ENCODE measurements at regions not wholly inside any gene's neighbourhood (a gene's known extent, or its start where the extent isn't known, plus 50 kb on each side); places are given as distances from the start of the nearest gene placed in this dataset.

DNA sequence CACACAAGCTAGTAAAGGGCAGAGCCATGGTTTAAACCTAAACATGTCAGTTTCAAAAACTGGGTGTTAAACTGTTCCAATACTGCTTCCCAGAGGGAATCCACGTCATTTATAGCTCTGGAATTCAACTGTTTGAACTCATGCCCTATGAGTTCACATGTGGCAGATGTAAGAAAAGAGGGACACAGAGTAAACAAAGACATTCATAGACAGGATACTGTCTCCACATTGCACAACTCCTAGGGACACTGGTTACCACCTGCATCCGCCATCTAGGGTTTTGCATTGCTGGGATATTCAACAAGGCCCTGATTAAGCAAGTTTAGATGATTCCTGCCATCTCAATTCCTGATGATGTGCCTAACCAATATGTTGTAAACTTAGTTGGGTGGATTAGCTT is 134.1 kb upstream of the COL8A1 start:
- intact Hi-C loops (cut with micrococcal nuclease; ENCODE audit: unreplicated experiment): no loop called here
- ChIA-PET CTCF (no interaction called here), POLR2A (ENCODE audit: low non-redundant PET) (no interaction called here)
- no peak for TF ChIP-seq EZH2 (IDR thresholded peaks at IDR 0.05; ENCODE audit: borderline replicate concordance, low read depth, low read length, poor library complexity, severe bottlenecking)
- TF ChIP-seq, protein P1, sequence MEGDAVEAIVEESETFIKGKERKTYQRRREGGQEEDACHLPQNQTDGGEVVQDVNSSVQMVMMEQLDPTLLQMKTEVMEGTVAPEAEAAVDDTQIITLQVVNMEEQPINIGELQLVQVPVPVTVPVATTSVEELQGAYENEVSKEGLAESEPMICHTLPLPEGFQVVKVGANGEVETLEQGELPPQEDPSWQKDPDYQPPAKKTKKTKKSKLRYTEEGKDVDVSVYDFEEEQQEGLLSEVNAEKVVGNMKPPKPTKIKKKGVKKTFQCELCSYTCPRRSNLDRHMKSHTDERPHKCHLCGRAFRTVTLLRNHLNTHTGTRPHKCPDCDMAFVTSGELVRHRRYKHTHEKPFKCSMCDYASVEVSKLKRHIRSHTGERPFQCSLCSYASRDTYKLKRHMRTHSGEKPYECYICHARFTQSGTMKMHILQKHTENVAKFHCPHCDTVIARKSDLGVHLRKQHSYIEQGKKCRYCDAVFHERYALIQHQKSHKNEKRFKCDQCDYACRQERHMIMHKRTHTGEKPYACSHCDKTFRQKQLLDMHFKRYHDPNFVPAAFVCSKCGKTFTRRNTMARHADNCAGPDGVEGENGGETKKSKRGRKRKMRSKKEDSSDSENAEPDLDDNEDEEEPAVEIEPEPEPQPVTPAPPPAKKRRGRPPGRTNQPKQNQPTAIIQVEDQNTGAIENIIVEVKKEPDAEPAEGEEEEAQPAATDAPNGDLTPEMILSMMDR (conservative IDR thresholded peaks at IDR 0.05; ENCODE audit: low read depth, low read length): no peak
- H3K27me3 ChIP-seq (replicated peaks; ENCODE audit: insufficient read depth, low read depth, low read length, poor library complexity): no peaks in the 10 kb centered on the region
- no peaks in the 10 kb centered on the region for H3K9me3 ChIP-seq (ENCODE audit: low read depth, low read length, poor library complexity, severe bottlenecking)
- DNase-seq (ENCODE audit: low spot score): no peak
- H3K4me3 ChIP-seq (ENCODE audit: low read depth, low read length, poor library complexity, severe bottlenecking): no peak overlapping the region
- peaks cover 14% of the 10 kb centered on the region for H3K4me1 ChIP-seq (ENCODE audit: insufficient read depth, low read length, poor library complexity, severe bottlenecking)
- no peak overlapping the region for H3K27ac ChIP-seq (ENCODE audit: low read depth, low read length, poor library complexity, severe bottlenecking)
- BruUV-seq (replicated peaks): no TSS peak
- no peaks in the 10 kb centered on the region for H3K36me3 ChIP-seq (ENCODE audit: insufficient read depth, low read length, poor library complexity, severe bottlenecking)

DNA sequence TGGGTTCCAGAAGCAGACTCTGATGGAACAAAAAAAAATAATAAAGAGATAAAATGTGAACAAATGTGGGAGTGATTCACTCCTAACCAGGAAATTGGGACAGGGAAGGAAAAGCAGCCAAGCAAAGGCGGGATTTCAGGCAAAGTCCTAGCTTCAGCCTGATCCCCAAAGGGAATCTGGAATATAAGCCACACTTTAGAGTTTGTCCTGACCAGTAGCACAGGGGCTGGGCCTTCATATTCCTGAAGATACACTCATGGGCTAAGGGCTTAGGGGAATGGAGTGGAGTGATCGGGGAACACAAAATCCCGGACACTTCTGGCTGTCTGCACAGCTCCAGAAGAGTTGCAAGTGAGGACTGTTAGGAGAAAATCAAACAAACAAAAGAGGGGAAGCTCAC is 135.0 kb upstream of the COL8A1 start:
- H3K27me3 ChIP-seq (replicated peaks; ENCODE audit: insufficient read depth, low read depth, low read length, poor library complexity): no peaks in the 10 kb centered on the region
- no peak overlapping the region for H3K4me3 ChIP-seq (ENCODE audit: low read depth, low read length, poor library complexity, severe bottlenecking)
- peaks cover 14% of the 10 kb centered on the region for H3K4me1 ChIP-seq (ENCODE audit: insufficient read depth, low read length, poor library complexity, severe bottlenecking)
- H3K36me3 ChIP-seq (ENCODE audit: insufficient read depth, low read length, poor library complexity, severe bottlenecking): no peaks in the 10 kb centered on the region
- CTCF ChIA-PET: interaction anchor here (1.2 kb wide), 1 partner anchor 250 kb away, joined by 4 read pairs; no protein-coding TSS in a partner anchor
- BruUV-seq (replicated peaks): no TSS peak
- no peaks in the 10 kb centered on the region for H3K9me3 ChIP-seq (ENCODE audit: low read depth, low read length, poor library complexity, severe bottlenecking)
- no peak for TF ChIP-seq EZH2 (IDR thresholded peaks at IDR 0.05; ENCODE audit: borderline replicate concordance, low read depth, low read length, poor library complexity, severe bottlenecking)
- intact Hi-C loops (cut with micrococcal nuclease; ENCODE audit: unreplicated experiment): no loop called here
- POLR2A ChIA-PET (ENCODE audit: low non-redundant PET): no interaction called here
- H3K27ac ChIP-seq (ENCODE audit: low read depth, low read length, poor library complexity, severe bottlenecking): no peak overlapping the region
- no peak for DNase-seq (ENCODE audit: low spot score)

DNA sequence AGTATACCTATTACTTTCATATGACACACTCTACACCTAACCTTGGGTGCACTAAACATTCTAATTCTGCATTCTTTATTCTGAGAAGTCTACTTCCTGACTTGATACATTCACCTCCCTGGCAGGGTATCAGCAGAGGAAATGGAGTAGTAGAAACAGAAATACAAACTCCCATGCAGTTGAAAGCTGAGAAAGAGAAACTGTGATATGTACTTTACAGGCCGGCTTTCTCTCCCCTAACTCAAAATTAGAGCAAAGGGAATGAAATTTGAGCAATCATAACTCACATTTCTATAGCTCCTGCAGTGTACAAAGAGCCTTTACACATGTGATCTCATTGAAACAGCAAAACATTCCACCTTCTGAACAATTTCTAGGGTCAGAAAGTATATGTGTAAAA is 135.5 kb upstream of the COL8A1 start:
- Histone ChIP-seq H3K27me3 (replicated peaks; ENCODE audit: insufficient read depth, low read depth, low read length, poor library complexity) (no peaks in the 10 kb centered on the region), H3K4me3 (ENCODE audit: low read depth, low read length, poor library complexity, severe bottlenecking) (no peak overlapping the region), H3K36me3 (ENCODE audit: insufficient read depth, low read length, poor library complexity, severe bottlenecking) (no peaks in the 10 kb centered on the region), H3K9me3 (ENCODE audit: low read depth, low read length, poor library complexity, severe bottlenecking) (no peaks in the 10 kb centered on the region), H3K27ac (ENCODE audit: low read depth, low read length, poor library complexity, severe bottlenecking) (no peak overlapping the region), H3K4me1 (ENCODE audit: insufficient read depth, low read length, poor library complexity, severe bottlenecking) (peaks cover 14% of the 10 kb centered on the region)
- no peak for TF ChIP-seq EZH2 (IDR thresholded peaks at IDR 0.05; ENCODE audit: borderline replicate concordance, low read depth, low read length, poor library complexity, severe bottlenecking)
- intact Hi-C loops (cut with micrococcal nuclease; ENCODE audit: unreplicated experiment): no loop called here
- no TSS peak for BruUV-seq (replicated peaks)
- POLR2A ChIA-PET (ENCODE audit: low non-redundant PET): no interaction called here
- DNase-seq (ENCODE audit: low spot score): no peak
- CTCF ChIA-PET: interaction anchor here (1.2 kb wide), 1 partner anchor 250 kb away, joined by 4 read pairs; no protein-coding TSS in a partner anchor

DNA sequence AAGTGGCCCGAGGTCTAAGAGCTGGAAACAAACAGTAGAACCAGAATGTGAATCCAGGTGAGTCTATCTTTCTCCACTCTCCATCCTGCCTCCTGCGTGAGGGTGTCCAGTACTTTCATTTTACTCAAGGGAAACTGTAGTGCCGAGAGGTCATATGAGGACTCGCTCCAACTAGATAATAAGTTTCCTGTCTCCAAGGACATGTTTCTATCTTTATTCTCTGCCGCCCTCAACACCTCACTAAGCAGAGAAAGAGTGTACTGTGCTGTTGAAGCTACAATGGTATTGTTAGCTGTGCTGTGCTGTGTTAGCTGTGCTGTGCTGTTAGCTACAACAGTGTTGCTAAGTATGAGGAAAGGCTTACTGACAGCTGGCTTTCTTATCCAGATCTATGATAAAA is 137.9 kb upstream of the COL8A1 start:
- TF ChIP-seq, protein P1 (conservative IDR thresholded peaks at IDR 0.05; ENCODE audit: low read depth, low read length): no peak
- TF ChIP-seq EZH2 (IDR thresholded peaks at IDR 0.05; ENCODE audit: borderline replicate concordance, low read depth, low read length, poor library complexity, severe bottlenecking): no peak
- BruUV-seq (replicated peaks): no TSS peak
- intact Hi-C loops (cut with micrococcal nuclease; ENCODE audit: unreplicated experiment): no loop called here
- Histone ChIP-seq H3K27me3 (replicated peaks; ENCODE audit: insufficient read depth, low read depth, low read length, poor library complexity) (no peaks in the 10 kb centered on the region), H3K4me3 (ENCODE audit: low read depth, low read length, poor library complexity, severe bottlenecking) (no peak overlapping the region), H3K4me1 (ENCODE audit: insufficient read depth, low read length, poor library complexity, severe bottlenecking) (peaks cover 3% of the 10 kb centered on the region), H3K9me3 (ENCODE audit: low read depth, low read length, poor library complexity, severe bottlenecking) (no peaks in the 10 kb centered on the region), H3K36me3 (ENCODE audit: insufficient read depth, low read length, poor library complexity, severe bottlenecking) (no peaks in the 10 kb centered on the region), H3K27ac (ENCODE audit: low read depth, low read length, poor library complexity, severe bottlenecking) (no peak overlapping the region)
- no peak for DNase-seq (ENCODE audit: low spot score)
- CTCF ChIA-PET: no interaction called here
- POLR2A ChIA-PET (ENCODE audit: low non-redundant PET): no interaction called here
